COLO829 (cell line): ENCODE measurements at regions not wholly inside any gene's neighbourhood (a gene's known extent, or its start where the extent isn't known, plus 50 kb on each side); places are given as distances from the start of the nearest gene placed in this dataset.
"Not testable (repeated sequence)": the region's sequence is repeated elsewhere in the genome, so short reads cannot be mapped to it uniquely, and the experiment has no call there.

Experiments
- DNase-seq: peaks from one replicate; pipeline ENCODE4 v3.0.0; 2012; ENCODE audit warnings: low spot score

- DNase-seq, result no peak
Observed at GRCh38 chr6:25124216-25124715, 154.9 kb upstream of the CARMIL1 start.

- DNase-seq, result no peak
Observed at GRCh38 chr6:25125736-25126135, 153.4 kb upstream of the CARMIL1 start.

GRCh38 chr6:25127076-25127837, 151.9 kb upstream of the CARMIL1 start:
- DNase-seq, result no peak

- no peak for DNase-seq
Observed at GRCh38 chr6:25130518-25130917, 148.7 kb upstream of the CARMIL1 start.

- DNase-seq, result no peak
Observed at GRCh38 chr6:25132934-25133333, 146.2 kb upstream of the CARMIL1 start.

- no peak for DNase-seq
Observed at GRCh38 chr6:25133568-25133967, 145.6 kb upstream of the CARMIL1 start.

GRCh38 chr6:25136854-25137253, 142.3 kb upstream of the CARMIL1 start:
- DNase-seq, result no peak

GRCh38 chr6:25137480-25137879, 141.7 kb upstream of the CARMIL1 start:
- no peak for DNase-seq

GRCh38 chr6:25137916-25138232, 141.3 kb upstream of the CARMIL1 start:
- DNase-seq, result no peak

- peak; percentile 65 for DNase-seq
Observed at GRCh38 chr6:25138233-25138933, 140.8 kb upstream of the CARMIL1 start.

GRCh38 chr6:25138934-25139415, 140.2 kb upstream of the CARMIL1 start:
- no peak for DNase-seq

GRCh38 chr6:25139608-25140007, 139.6 kb upstream of the CARMIL1 start:
- not testable (repeated sequence) for DNase-seq

- no peak for DNase-seq
Observed at GRCh38 chr6:25142506-25142905, 136.7 kb upstream of the CARMIL1 start.

- DNase-seq, result no peak
Observed at GRCh38 chr6:25144919-25145318, 134.3 kb upstream of the CARMIL1 start.

- no peak for DNase-seq
Observed at GRCh38 chr6:25147223-25147622, 132.0 kb upstream of the CARMIL1 start.

- no peak for DNase-seq
Observed at GRCh38 chr6:25150031-25150430, 129.1 kb upstream of the CARMIL1 start.

GRCh38 chr6:25150863-25151262, 128.3 kb upstream of the CARMIL1 start:
- DNase-seq, result no peak

- no peak for DNase-seq
Observed at GRCh38 chr6:25153079-25153478, 126.1 kb upstream of the CARMIL1 start.

- no peak for DNase-seq
Observed at GRCh38 chr6:25154034-25154596, 125.1 kb upstream of the CARMIL1 start.

GRCh38 chr6:25155211-25155610, 124.0 kb upstream of the CARMIL1 start:
- no peak for DNase-seq

- DNase-seq, result no peak
Observed at GRCh38 chr6:25156123-25156522, 123.1 kb upstream of the CARMIL1 start.

- no peak for DNase-seq
Observed at GRCh38 chr6:25157183-25157582, 122.0 kb upstream of the CARMIL1 start.

GRCh38 chr6:25157842-25158241, 121.3 kb upstream of the CARMIL1 start:
- DNase-seq, result no peak
